Astrocyte (in vitro differentiated cells and primary cell): ENCODE measurements at regions not wholly inside any gene's neighbourhood (a gene's known extent, or its start where the extent isn't known, plus 50 kb on each side); places are given as distances from the start of the nearest gene placed in this dataset.

ENCODE experiments used
- EZH2 ChIP-seq: IDR thresholded peaks from 2 replicates; pipeline ENCODE4 v1.6.1; 2012; ENCODE audit warnings: mild to moderate bottlenecking, low read length, inconsistent platforms; ENCODE audit not compliant: insufficient read depth
- TF ChIP-seq, protein P1 (sequence below): IDR thresholded peaks from 2 replicates; pipeline ENCODE4 v1.5.1; 2011; ENCODE audit warnings: low read depth, mild to moderate bottlenecking, inconsistent platforms, low read length, moderate library complexity; ENCODE audit not compliant: insufficient read depth

DNA sequence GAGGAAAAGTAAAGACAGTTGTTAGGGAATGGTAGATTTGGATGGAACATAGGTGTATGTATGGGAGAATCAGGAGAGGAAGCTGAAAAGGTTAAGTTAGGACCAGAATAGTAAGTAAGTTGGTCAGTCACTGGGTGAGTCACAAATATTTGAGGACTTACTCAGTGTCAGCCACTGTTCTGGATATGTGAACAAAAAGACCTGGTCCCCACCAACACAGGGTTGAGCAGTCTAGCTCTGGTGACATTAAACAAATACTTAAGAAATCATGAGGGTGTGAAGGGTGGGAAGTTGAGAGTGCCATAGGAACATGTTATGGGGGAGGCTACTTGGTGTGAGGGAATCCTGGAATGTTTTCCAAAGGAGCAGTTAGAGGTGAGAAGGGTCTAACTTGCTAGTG is 246.9 kb downstream of the PTEN start:
- TF ChIP-seq, protein P1, sequence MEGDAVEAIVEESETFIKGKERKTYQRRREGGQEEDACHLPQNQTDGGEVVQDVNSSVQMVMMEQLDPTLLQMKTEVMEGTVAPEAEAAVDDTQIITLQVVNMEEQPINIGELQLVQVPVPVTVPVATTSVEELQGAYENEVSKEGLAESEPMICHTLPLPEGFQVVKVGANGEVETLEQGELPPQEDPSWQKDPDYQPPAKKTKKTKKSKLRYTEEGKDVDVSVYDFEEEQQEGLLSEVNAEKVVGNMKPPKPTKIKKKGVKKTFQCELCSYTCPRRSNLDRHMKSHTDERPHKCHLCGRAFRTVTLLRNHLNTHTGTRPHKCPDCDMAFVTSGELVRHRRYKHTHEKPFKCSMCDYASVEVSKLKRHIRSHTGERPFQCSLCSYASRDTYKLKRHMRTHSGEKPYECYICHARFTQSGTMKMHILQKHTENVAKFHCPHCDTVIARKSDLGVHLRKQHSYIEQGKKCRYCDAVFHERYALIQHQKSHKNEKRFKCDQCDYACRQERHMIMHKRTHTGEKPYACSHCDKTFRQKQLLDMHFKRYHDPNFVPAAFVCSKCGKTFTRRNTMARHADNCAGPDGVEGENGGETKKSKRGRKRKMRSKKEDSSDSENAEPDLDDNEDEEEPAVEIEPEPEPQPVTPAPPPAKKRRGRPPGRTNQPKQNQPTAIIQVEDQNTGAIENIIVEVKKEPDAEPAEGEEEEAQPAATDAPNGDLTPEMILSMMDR = no peak
- TF ChIP-seq EZH2 = no peak
